Esophagus squamous epithelium (tissue), 5 donors: ENCODE measurements at regions not wholly inside any gene's neighbourhood (a gene's known extent, or its start where the extent isn't known, plus 50 kb on each side); places are given as distances from the start of the nearest gene placed in this dataset.

ENCODE experiments used
- DNase-seq: peaks from one replicate; lab custom pipeline; 2025; lab: John Stamatoyannopoulos, UW
- H3K27ac ChIP-seq, 4 donors: fragments of 200-600 bp; sonication (generic); one replicate each; pipeline ENCODE4 v1.5.1; 2016 to 2019; ENCODE audit warnings: mild to moderate bottlenecking in 1 of 4
- H3K27me3 ChIP-seq, 4 donors: fragments of 200-600 bp; sonication (generic); 1 replicate in 3 of 4; 2 replicates in 1 of 4; pipeline versions ENCODE4 v1.5.1 to v1.6.0; 2017 to 2021; ENCODE audit warnings: antibody characterized with exemption in 1 of 4
- H3K36me3 ChIP-seq, 3 donors: fragments of 200-600 bp; sonication (generic); one replicate each; pipeline ENCODE4 v1.5.1; 2016 to 2019
- H3K4me1 ChIP-seq, 3 donors: fragments of 200-600 bp; sonication (generic); one replicate each; pipeline ENCODE4 v1.5.1; 2017 to 2019
- H3K4me3 ChIP-seq, 4 donors: fragments of 200-600 bp; sonication (generic); 1 replicate in 3 of 4; 2 replicates in 1 of 4; pipeline ENCODE4 v1.5.1; 2016 to 2019; ENCODE audit warnings: mild to moderate bottlenecking in 2 of 4, moderate library complexity in 1 of 4
- H3K9me3 ChIP-seq, 3 donors: fragments of 200-600 bp; sonication (generic); one replicate each; pipeline ENCODE4 v1.5.1; 2016 to 2019
- CTCF ChIP-seq, 6 experiments: fragments of 450-650 bp in 4 of 6; fragments of 200-600 bp in 2 of 6; sonication (generic) in 2 of 6; IDR thresholded peaks; one replicate each; pipeline ENCODE4 v1.5.1; 2016 to 2019; ENCODE audit warnings: antibody characterized with exemption in 6 of 6, mild to moderate bottlenecking in 4 of 6, moderate library complexity in 4 of 6
- POLR2A ChIP-seq, 4 donors: fragments of 450-650 bp; IDR thresholded peaks; one replicate each; pipeline ENCODE4 v1.6.1; 2017; ENCODE audit warnings: antibody characterized with exemption in 4 of 4, mild to moderate bottlenecking in 4 of 4, moderate library complexity in 3 of 4
- WGBS, 2 donors: methylation state at CpG; one replicate each; pipeline ENCODE4 v1.1.5; 2018; 5-methylcytosine and 5-hydroxymethylcytosine counted together
- intact Hi-C: fragments of 100-400 bp; cut with DNase I; formaldehyde crosslinking; loops from one replicate; pipeline ENCODE4 v1.15.0; 2022
- donor health status: DM: yes; HTN: yes; CAD: no.

- Histone ChIP-seq H3K9me3 (peaks cover 0 to 5% (median 0%) of the 10 kb centered on the region in 3 donors), H3K4me3 (no peak overlapping the region), H3K4me1 (no peaks in the 10 kb centered on the region), H3K36me3 (no peaks in the 10 kb centered on the region), H3K27me3 (no peaks in the 10 kb centered on the region), H3K27ac (no peak overlapping the region)
- intact Hi-C loops = no loop called here
- no peak for TF ChIP-seq POLR2A (IDR thresholded peaks at IDR 0.05)
- TF ChIP-seq CTCF (IDR thresholded peaks at IDR 0.05) = no peak
- WGBS, 2 donors = 76 to 90% methylated on average over 1 of the region's 1 CpG
- DNase-seq = no peak
Measured at GRCh38 chr6:23601811-23602345, 524.1 kb upstream of the NRSN1 start.

GRCh38 chr6:23608931-23609435 lies 517.0 kb upstream of the NRSN1 start:
- intact Hi-C loops = no loop called here
- Histone ChIP-seq H3K9me3 (no peaks in the 10 kb centered on the region), H3K27ac (no peak overlapping the region), H3K4me3 (no peak overlapping the region), H3K4me1 (no peaks in the 10 kb centered on the region), H3K36me3 (no peaks in the 10 kb centered on the region), H3K27me3 (no peaks in the 10 kb centered on the region)
- DNase-seq = no peak
- no peak for TF ChIP-seq CTCF (IDR thresholded peaks at IDR 0.05)
- TF ChIP-seq POLR2A (IDR thresholded peaks at IDR 0.05) = no peak
- 69 to 81% methylated on average over 5 of the region's 5 CpGs for WGBS, 2 donors

- H3K4me1 ChIP-seq = no peaks in the 10 kb centered on the region
- H3K27me3 ChIP-seq = no peaks in the 10 kb centered on the region
- intact Hi-C loops = no loop called here
- no peak overlapping the region for H3K4me3 ChIP-seq
- DNase-seq = no peak
- no peaks in the 10 kb centered on the region for H3K9me3 ChIP-seq
- H3K27ac ChIP-seq = no peak overlapping the region
- TF ChIP-seq POLR2A (IDR thresholded peaks at IDR 0.05) = no peak
- TF ChIP-seq CTCF (IDR thresholded peaks at IDR 0.05) = no peak
- 79 to 82% methylated on average over 6 of the region's 6 CpGs for WGBS, 2 donors
- no peaks in the 10 kb centered on the region for H3K36me3 ChIP-seq
Measured at GRCh38 chr6:23611776-23612381, 514.1 kb upstream of the NRSN1 start.

GRCh38 chr6:23618366-23618765 lies 507.6 kb upstream of the NRSN1 start:
- Histone ChIP-seq H3K4me3 (no peak overlapping the region), H3K36me3 (no peaks in the 10 kb centered on the region), H3K27ac (no peak overlapping the region), H3K4me1 (no peaks in the 10 kb centered on the region), H3K9me3 (no peaks in the 10 kb centered on the region), H3K27me3 (no peaks in the 10 kb centered on the region)
- TF ChIP-seq CTCF (IDR thresholded peaks at IDR 0.05) = no peak
- no peak for TF ChIP-seq POLR2A (IDR thresholded peaks at IDR 0.05)
- intact Hi-C loops = no loop called here
- DNase-seq = no peak

- DNase-seq = no peak
- WGBS, 2 donors = 43 to 47% methylated on average over 5 of the region's 5 CpGs
- intact Hi-C loops = no loop called here
- H3K4me3 ChIP-seq = no peak overlapping the region
- H3K36me3 ChIP-seq = no peaks in the 10 kb centered on the region
- no peaks in the 10 kb centered on the region for H3K4me1 ChIP-seq
- H3K27ac ChIP-seq = no peak overlapping the region
- no peaks in the 10 kb centered on the region for H3K9me3 ChIP-seq
- H3K27me3 ChIP-seq = no peaks in the 10 kb centered on the region
- TF ChIP-seq CTCF (IDR thresholded peaks at IDR 0.05) = no peak
- TF ChIP-seq POLR2A (IDR thresholded peaks at IDR 0.05) = no peak
Measured at GRCh38 chr6:23620911-23621401, 505.1 kb upstream of the NRSN1 start.
